ENCODE measurements at regions not wholly inside any gene's neighbourhood (a gene's known extent, or its start where the extent isn't known, plus 50 kb on each side); places are given as distances from the start of the nearest gene placed in this dataset.
"Not testable (repeated sequence)": the region's sequence is repeated elsewhere in the genome, so short reads cannot be mapped to it uniquely, and the experiment has no call there.

- H3K4me3 ChIP-seq (ENCODE audit: low read length), result no peak overlapping the region
- no peaks in the 10 kb centered on the region for H3K4me1 ChIP-seq (ENCODE audit: control insufficient read depth, insufficient read depth, low read length)
- Mint-ChIP-seq H3K27ac (no peak overlapping the region), H3K4me3 (no peak overlapping the region), H3K27me3 (ENCODE audit: low read depth in 2 of 2) (no peaks in the 10 kb centered on the region), H3K36me3 (no peaks in the 10 kb centered on the region), H3K4me1 (no peaks in the 10 kb centered on the region), H3K9me3 (peaks cover 0 to 3% of the 10 kb centered on the region in 2 donors)
- DNase-seq (no peak), ATAC-seq (no peak)
- no peaks in the 10 kb centered on the region for H3K36me3 ChIP-seq (ENCODE audit: control insufficient read depth, insufficient read depth, low read length)
- H3K9me3 ChIP-seq (ENCODE audit: control insufficient read depth, insufficient read depth, low read length), result no peaks in the 10 kb centered on the region
- TF ChIP-seq CTCF (IDR thresholded peaks at IDR 0.05), result no peak
- H3K27ac ChIP-seq (ENCODE audit: low read length), result no peak overlapping the region
- H3K27me3 ChIP-seq (ENCODE audit: control insufficient read depth, insufficient read depth, low read length), result no peaks in the 10 kb centered on the region
- WGBS (ENCODE audit: insufficient coverage), result 94% methylated on average over 3 of the region's 5 CpGs
- intact Hi-C loops (cut with micrococcal nuclease), result no loop called here
These were observed 123.3 kb upstream of the RAI2 start for GRCh38 chrX:17984415-17984814.

GRCh38 chrX:17983389-17983788, 122.3 kb upstream of the RAI2 start:
- no peak for TF ChIP-seq CTCF (IDR thresholded peaks at IDR 0.05)
- no peaks in the 10 kb centered on the region for H3K36me3 ChIP-seq (ENCODE audit: control insufficient read depth, insufficient read depth, low read length)
- Mint-ChIP-seq H3K36me3 (no peaks in the 10 kb centered on the region), H3K27ac (no peak overlapping the region), H3K9me3 (peaks cover 0 to 3% of the 10 kb centered on the region in 2 donors), H3K4me3 (no peak overlapping the region), H3K27me3 (ENCODE audit: low read depth in 2 of 2) (no peaks in the 10 kb centered on the region), H3K4me1 (no peaks in the 10 kb centered on the region)
- DNase-seq (no peak), ATAC-seq (no peak)
- no peak overlapping the region for H3K27ac ChIP-seq (ENCODE audit: low read length)
- 60% methylated on average over 1 of the region's 1 CpG for WGBS (ENCODE audit: insufficient coverage)
- H3K9me3 ChIP-seq (ENCODE audit: control insufficient read depth, insufficient read depth, low read length), result no peaks in the 10 kb centered on the region
- H3K4me1 ChIP-seq (ENCODE audit: control insufficient read depth, insufficient read depth, low read length), result no peaks in the 10 kb centered on the region
- H3K4me3 ChIP-seq (ENCODE audit: low read length), result no peak overlapping the region
- H3K27me3 ChIP-seq (ENCODE audit: control insufficient read depth, insufficient read depth, low read length), result no peaks in the 10 kb centered on the region
- intact Hi-C loops (cut with micrococcal nuclease), result no loop called here

GRCh38 chrX:17977696-17978095, 116.6 kb upstream of the RAI2 start:
- Histone ChIP-seq H3K27ac (ENCODE audit: low read length) (no peak overlapping the region), H3K4me1 (ENCODE audit: control insufficient read depth, insufficient read depth, low read length) (no peaks in the 10 kb centered on the region), H3K9me3 (ENCODE audit: control insufficient read depth, insufficient read depth, low read length) (no peaks in the 10 kb centered on the region), H3K4me3 (ENCODE audit: low read length) (no peak overlapping the region), H3K36me3 (ENCODE audit: control insufficient read depth, insufficient read depth, low read length) (no peaks in the 10 kb centered on the region), H3K27me3 (ENCODE audit: control insufficient read depth, insufficient read depth, low read length) (no peaks in the 10 kb centered on the region)
- 61% methylated on average over 3 of the region's 3 CpGs for WGBS (ENCODE audit: insufficient coverage)
- DNase-seq, result no peak
- no peak overlapping the region for H3K4me3 Mint-ChIP-seq
- intact Hi-C loops (cut with micrococcal nuclease), result no loop called here
- H3K9me3 Mint-ChIP-seq, result no peaks in the 10 kb centered on the region
- H3K36me3 Mint-ChIP-seq, result no peaks in the 10 kb centered on the region
- H3K4me1 Mint-ChIP-seq, result no peaks in the 10 kb centered on the region
- H3K27me3 Mint-ChIP-seq (ENCODE audit: low read depth in 2 of 2), result no peaks in the 10 kb centered on the region
- no peak overlapping the region for H3K27ac Mint-ChIP-seq
- ATAC-seq, result no peak
- TF ChIP-seq CTCF (IDR thresholded peaks at IDR 0.05), result no peak

GRCh38 chrX:17976955-17977354, 115.9 kb upstream of the RAI2 start:
- 76% methylated on average over 3 of the region's 3 CpGs for WGBS (ENCODE audit: insufficient coverage)
- no peak overlapping the region for H3K27ac Mint-ChIP-seq
- DNase-seq, result no peak
- no peaks in the 10 kb centered on the region for H3K9me3 ChIP-seq (ENCODE audit: control insufficient read depth, insufficient read depth, low read length)
- intact Hi-C loops (cut with micrococcal nuclease), result no loop called here
- H3K4me3 ChIP-seq (ENCODE audit: low read length), result no peak overlapping the region
- H3K9me3 Mint-ChIP-seq, result peaks cover 0 to 2% of the 10 kb centered on the region in 2 donors
- TF ChIP-seq CTCF (IDR thresholded peaks at IDR 0.05), result no peak
- H3K36me3 Mint-ChIP-seq, result no peaks in the 10 kb centered on the region
- H3K36me3 ChIP-seq (ENCODE audit: control insufficient read depth, insufficient read depth, low read length), result no peaks in the 10 kb centered on the region
- H3K4me1 ChIP-seq (ENCODE audit: control insufficient read depth, insufficient read depth, low read length), result no peaks in the 10 kb centered on the region
- H3K27me3 ChIP-seq (ENCODE audit: control insufficient read depth, insufficient read depth, low read length), result no peaks in the 10 kb centered on the region
- H3K27me3 Mint-ChIP-seq (ENCODE audit: low read depth in 2 of 2), result no peaks in the 10 kb centered on the region
- H3K4me1 Mint-ChIP-seq, result no peaks in the 10 kb centered on the region
- ATAC-seq, result no peak
- H3K27ac ChIP-seq (ENCODE audit: low read length), result no peak overlapping the region
- H3K4me3 Mint-ChIP-seq, result no peak overlapping the region

- H3K4me3 Mint-ChIP-seq; ATAC-seq; H3K36me3 Mint-ChIP-seq; intact Hi-C loops (cut with micrococcal nuclease); H3K27ac ChIP-seq (ENCODE audit: low read length); H3K27ac Mint-ChIP-seq; H3K4me1 ChIP-seq (ENCODE audit: control insufficient read depth, insufficient read depth, low read length); H3K4me3 ChIP-seq (ENCODE audit: low read length); H3K27me3 ChIP-seq (ENCODE audit: control insufficient read depth, insufficient read depth, low read length); H3K9me3 ChIP-seq (ENCODE audit: control insufficient read depth, insufficient read depth, low read length); H3K9me3 Mint-ChIP-seq; DNase-seq; H3K4me1 Mint-ChIP-seq; H3K36me3 ChIP-seq (ENCODE audit: control insufficient read depth, insufficient read depth, low read length); H3K27me3 Mint-ChIP-seq (ENCODE audit: low read depth in 2 of 2): not testable (repeated sequence)
- 83% methylated on average over 2 of the region's 5 CpGs for WGBS (ENCODE audit: insufficient coverage)
These were observed 114.3 kb upstream of the RAI2 start for GRCh38 chrX:17975349-17975748.
